Right lobe of liver (tissue), 6 donors: ENCODE measurements at regions not wholly inside any gene's neighbourhood (a gene's known extent, or its start where the extent isn't known, plus 50 kb on each side); places are given as distances from the start of the nearest gene placed in this dataset.

Source experiments
- ATAC-seq, 4 donors: fragments of 200-7000 bp; cut with Tn5 transposase; one replicate each; pipeline ENCODE4 v1.9.1; 2020; ENCODE audit warnings: mild to moderate bottlenecking in 4 of 4, moderate library complexity in 4 of 4
- DNase-seq, 3 donors: peaks; one replicate each; pipeline ENCODE4 v3.0.0-alpha.2; 2020
- H3K27ac ChIP-seq, 3 donors: fragments of 200-600 bp; one replicate each; pipeline ENCODE4 v1.8.0; 2022
- H3K27me3 ChIP-seq, 2 donors: fragments of 200-600 bp; one replicate each; pipeline ENCODE4 v1.8.0; 2022
- H3K36me3 ChIP-seq, 4 donors: fragments of 200-600 bp; sonication (generic) in 1 of 4; one replicate each; pipeline versions ENCODE4 v1.5.1 to v1.8.0; 2017 to 2022; ENCODE audit warnings: control low read depth in 1 of 4
- H3K4me1 ChIP-seq, 4 donors: fragments of 200-600 bp; sonication (generic) in 1 of 4; one replicate each; pipeline versions ENCODE4 v1.5.1 to v1.8.0; 2017 to 2022; ENCODE audit warnings: control low read depth in 1 of 4
- H3K4me3 ChIP-seq, 3 donors: fragments of 200-600 bp; one replicate each; pipeline ENCODE4 v1.8.0; 2022
- H3K9me3 ChIP-seq, 4 donors: fragments of 200-600 bp; sonication (generic) in 1 of 4; one replicate each; pipeline versions ENCODE4 v1.5.1 to v1.8.0; 2017 to 2022; ENCODE audit warnings: control low read depth in 1 of 4
- CTCF ChIP-seq, 4 donors: fragments of 200-600 bp in 3 of 4; fragments of 450-650 bp in 1 of 4; IDR thresholded peaks; one replicate each; pipeline versions ENCODE4 v1.5.1 to v1.8.0; 2016 to 2022; ENCODE audit warnings: antibody characterized with exemption in 4 of 4, mild to moderate bottlenecking in 2 of 4
- POLR2A ChIP-seq: fragments of 450-650 bp; IDR thresholded peaks from one replicate; pipeline ENCODE4 v1.6.1; 2017; ENCODE audit warnings: antibody characterized with exemption, mild to moderate bottlenecking
- WGBS: methylation state at CpG from one replicate; pipeline ENCODE4 v1.1.6; 2018; ENCODE audit warnings: low coverage, low lambda C conversion rate; ENCODE audit not compliant: insufficient coverage; ENCODE audit errors: missing lambda C conversion rate; 5-methylcytosine and 5-hydroxymethylcytosine counted together
- intact Hi-C, 2 donors: fragments of 100-400 bp; cut with DNase I; formaldehyde crosslinking; loops; one replicate each; pipeline versions ENCODE4 v1.11.2 to v1.14.1; 2022
- donor health status: DM: no; HTN: yes; CAD: no.
- donor health status: DM: no; HTN: no; CAD: no.
- donor health status: DM: no; HTN: no; CAD: no.
- donor health status: DM: no; HTN: yes; CAD: no.
- donor health status: DM: no; HTN: yes; CAD: no.

- no peak overlapping the region for H3K4me3 ChIP-seq
- H3K27me3 ChIP-seq = no peaks in the 10 kb centered on the region
- ATAC-seq (no peak), DNase-seq (no peak)
- intact Hi-C loops = no loop called here
- H3K4me1 ChIP-seq = no peaks in the 10 kb centered on the region
- no peak overlapping the region for H3K27ac ChIP-seq
- TF ChIP-seq CTCF (IDR thresholded peaks at IDR 0.05) (no peak), POLR2A (no peak)
- H3K36me3 ChIP-seq = no peaks in the 10 kb centered on the region
- H3K9me3 ChIP-seq = no peaks in the 10 kb centered on the region
Observed at GRCh38 chr6:126914801-126915200, 203.7 kb upstream of the RSPO3 start.

GRCh38 chr6:126919947-126920346 is 198.5 kb upstream of the RSPO3 start:
- H3K9me3 ChIP-seq = no peaks in the 10 kb centered on the region
- no peak for TF ChIP-seq CTCF (IDR thresholded peaks at IDR 0.05)
- TF ChIP-seq POLR2A = no peak
- 16% methylated on average over 1 of the region's 1 CpG for WGBS
- no peak overlapping the region for H3K27ac ChIP-seq
- H3K36me3 ChIP-seq = no peaks in the 10 kb centered on the region
- ATAC-seq = no peak
- intact Hi-C loops = loop anchor here in 1 of 2 donors (10.0 kb wide), 1 partner anchor 285 kb away; no protein-coding TSS in a partner anchor
- H3K4me3 ChIP-seq = no peak overlapping the region
- H3K4me1 ChIP-seq = no peaks in the 10 kb centered on the region
- no peaks in the 10 kb centered on the region for H3K27me3 ChIP-seq
- DNase-seq = no peak

- TF ChIP-seq POLR2A = no peak
- Histone ChIP-seq H3K27me3 (no peaks in the 10 kb centered on the region), H3K36me3 (no peaks in the 10 kb centered on the region), H3K9me3 (no peaks in the 10 kb centered on the region), H3K27ac (no peak overlapping the region), H3K4me1 (no peaks in the 10 kb centered on the region), H3K4me3 (no peak overlapping the region)
- intact Hi-C loops = loop anchor here in 1 of 2 donors (10.0 kb wide), 1 partner anchor 281 kb away; no protein-coding TSS in a partner anchor
- DNase-seq (no peak), ATAC-seq (no peak)
- 30% methylated on average over 2 of the region's 2 CpGs for WGBS
Observed at GRCh38 chr6:126923807-126924206, 194.7 kb upstream of the RSPO3 start.

- 13% methylated on average over 2 of the region's 3 CpGs for WGBS
- intact Hi-C loops = loop anchor here in 1 of 2 donors (10.0 kb wide), 1 partner anchor 278 kb away; no protein-coding TSS in a partner anchor
- DNase-seq = no peak
- no peak overlapping the region for H3K4me3 ChIP-seq
- H3K27me3 ChIP-seq = no peaks in the 10 kb centered on the region
- no peaks in the 10 kb centered on the region for H3K4me1 ChIP-seq
- no peak overlapping the region for H3K27ac ChIP-seq
- no peak for ATAC-seq
- no peaks in the 10 kb centered on the region for H3K9me3 ChIP-seq
- TF ChIP-seq CTCF (IDR thresholded peaks at IDR 0.05) (no peak), POLR2A (no peak)
- no peaks in the 10 kb centered on the region for H3K36me3 ChIP-seq
Observed at GRCh38 chr6:126926926-126927325, 191.5 kb upstream of the RSPO3 start.

- WGBS = 35% methylated on average over 4 of the region's 4 CpGs
- TF ChIP-seq CTCF (IDR thresholded peaks at IDR 0.05) (no peak), POLR2A (no peak)
- intact Hi-C loops = loop anchor here in 1 of 2 donors (10.0 kb wide), 1 partner anchor 277 kb away; no protein-coding TSS in a partner anchor
Observed at GRCh38 chr6:126927841-126928240, 190.6 kb upstream of the RSPO3 start.

More at GRCh38 chr6:126927841-126928240, 190.6 kb upstream of the RSPO3 start:
- H3K27me3 ChIP-seq = no peaks in the 10 kb centered on the region
- H3K4me3 ChIP-seq = no peak overlapping the region
- DNase-seq (no peak), ATAC-seq (peak in 1 of 4 donors; percentile 18)
- H3K9me3 ChIP-seq = no peaks in the 10 kb centered on the region
- H3K27ac ChIP-seq = no peak overlapping the region
- H3K4me1 ChIP-seq = no peaks in the 10 kb centered on the region
- no peaks in the 10 kb centered on the region for H3K36me3 ChIP-seq
